HCT116 (cell line): ENCODE measurements at regions not wholly inside any gene's neighbourhood (a gene's known extent, or its start where the extent isn't known, plus 50 kb on each side); places are given as distances from the start of the nearest gene placed in this dataset.
"Not testable (repeated sequence)": the region's sequence is repeated elsewhere in the genome, so short reads cannot be mapped to it uniquely, and the experiment has no call there.

Experiments
- ATAC-seq: fragments of 200-7000 bp; cut with Tn5 transposase; 2 replicates; pipeline ENCODE4 v1.9.1; 2020; ENCODE audit warnings: mild to moderate bottlenecking, moderate library complexity
- BruUV-seq: library from RNA; stranded (reverse); fragments of 400-500 nt; replicated peaks from 2 replicates; lab custom pipeline; 2021; lab: Mats Ljungman, UMichigan
- CTCF ChIA-PET: fragments of 300-600 bp; sonication (Branson Sonifier 250); formaldehyde crosslinking; loops from one replicate; lab custom pipeline; 2021; ENCODE audit warnings: antibody characterized with exemption; lab: Charles Lee
- POLR2A ChIA-PET: fragments of 300-600, 350-600 bp; sonication (Branson Sonifier 250); formaldehyde crosslinking; loops from one replicate; lab custom pipeline; 2021; ENCODE audit warnings: antibody characterized with exemption; lab: Charles Lee
- RAD21 ChIA-PET, 2 experiments: fragments of 300-600 bp; sonication (Branson Sonifier 250); formaldehyde crosslinking; loops; one replicate each; lab custom pipeline; 2023; ENCODE audit warnings: low total read pairs in 2 of 2; ENCODE audit not compliant: uncharacterized antibody in 2 of 2, unreplicated experiment in 2 of 2, low non-redundant PET in 1 of 2; lab: Charles Lee
- DNase-seq: peaks from one replicate; pipeline ENCODE4 v3.0.0-alpha.2; 2010; ENCODE audit warnings: low read depth, low spot score
- H2AFZ ChIP-seq: fragments of 200-600 bp; shearing (Covaris generic), sonication (generic); 2 replicates; pipeline ENCODE4 v1.6.1; 2017; ENCODE audit warnings: low read depth, mixed run types, mixed read lengths, antibody characterized with exemption, low read length; ENCODE audit not compliant: poor library complexity, severe bottlenecking
- H3K27ac ChIP-seq: 2 replicates; pipeline ENCODE4 v1.5.1; 2012; ENCODE audit warnings: low read depth, low read length
- H3K27me3 ChIP-seq: fragments of 200-600 bp; sonication (generic); 2 replicates; pipeline ENCODE4 v1.6.1; 2016; ENCODE audit warnings: mixed run types, low read length, mixed read lengths; ENCODE audit not compliant: insufficient read depth
- H3K36me3 ChIP-seq, 2 experiments: fragments of 200-500 bp in 1 of 2; fragments of 200-600 bp in 1 of 2; sonication (Bioruptor generic) in 1 of 2; sonication (generic) in 1 of 2; 2 replicates each; pipeline versions ENCODE4 v1.5.1 to v1.6.1; 2014 to 2016; ENCODE audit warnings: low read length in 2 of 2, inconsistent platforms in 1 of 2, mixed read lengths in 1 of 2, mixed run types in 1 of 2; ENCODE audit not compliant: insufficient read depth in 2 of 2, control insufficient read depth in 1 of 2
- H3K4me1 ChIP-seq, 2 experiments: fragments of 200-600 bp in 1 of 2; sonication (generic) in 1 of 2; 2 replicates each; pipeline versions ENCODE4 v1.5.1 to v1.6.1; 2012 to 2017; ENCODE audit warnings: low read length in 2 of 2, inconsistent platforms in 1 of 2, mild to moderate bottlenecking in 1 of 2, mixed read lengths in 1 of 2, mixed run types in 1 of 2, moderate library complexity in 1 of 2; ENCODE audit not compliant: insufficient read depth in 2 of 2, control insufficient read depth in 1 of 2
- H3K4me2 ChIP-seq: fragments of 200-600 bp; sonication (generic); 2 replicates; pipeline ENCODE4 v1.6.1; 2017; ENCODE audit warnings: mixed run types, low read length, mixed read lengths
- H3K4me3 ChIP-seq, 2 experiments: fragments of 200-600 bp in 1 of 2; sonication (generic) in 1 of 2; replicated peaks in 1 of 2; 2 replicates each; pipeline ENCODE4 v1.5.1; 2011 to 2016; ENCODE audit warnings: low read length in 2 of 2, control low read depth in 1 of 2, low read depth in 1 of 2, mild to moderate bottlenecking in 1 of 2, mixed read lengths in 1 of 2, mixed run types in 1 of 2
- H3K79me2 ChIP-seq: fragments of 200-600 bp; sonication (generic); 2 replicates; pipeline ENCODE4 v1.6.1; 2017; ENCODE audit warnings: mild to moderate bottlenecking, mixed run types, low read length, moderate library complexity, mixed read lengths; ENCODE audit not compliant: insufficient read depth
- H3K9ac ChIP-seq: fragments of 200-600 bp; sonication (generic); 2 replicates; pipeline ENCODE4 v1.6.1; 2016; ENCODE audit warnings: low read length, mixed read lengths
- H3K9me2 ChIP-seq: fragments of 200-600 bp; sonication (generic), shearing (Covaris generic); 2 replicates; pipeline ENCODE4 v1.6.1; 2017; ENCODE audit warnings: mixed run types, mild to moderate bottlenecking, moderate library complexity; ENCODE audit not compliant: insufficient read depth
- H3K9me3 ChIP-seq, 2 experiments: fragments of 200-500 bp in 1 of 2; fragments of 200-600 bp in 1 of 2; sonication (Bioruptor generic) in 1 of 2; sonication (generic) in 1 of 2; 2 replicates each; pipeline ENCODE4 v1.6.1; 2014 to 2017; ENCODE audit warnings: low read length in 2 of 2, mixed read lengths in 2 of 2, inconsistent platforms in 1 of 2, low read depth in 1 of 2, mild to moderate bottlenecking in 1 of 2, mixed run types in 1 of 2, moderate library complexity in 1 of 2; ENCODE audit not compliant: control insufficient read depth in 1 of 2, insufficient read depth in 1 of 2
- H4K20me1 ChIP-seq: fragments of 200-600 bp; sonication (generic), shearing (Covaris generic); 2 replicates; pipeline ENCODE4 v1.6.1; 2017; ENCODE audit warnings: mixed run types, mild to moderate bottlenecking, moderate library complexity; ENCODE audit not compliant: insufficient read depth
- CBX3 ChIP-seq: IDR thresholded peaks from 2 replicates; pipeline ENCODE4 v1.6.1; 2012; ENCODE audit warnings: low read depth
- EGR1 ChIP-seq: IDR thresholded peaks from 2 replicates; pipeline ENCODE4 v1.6.1; 2012; ENCODE audit warnings: low read depth
- ELF1 ChIP-seq: IDR thresholded peaks from 2 replicates; pipeline ENCODE4 v1.6.1; 2012; ENCODE audit warnings: low read depth, borderline replicate concordance
- EZH2phosphoT487 ChIP-seq: fragments of 200-600 bp; IDR thresholded peaks from 2 replicates; pipeline ENCODE4 v1.6.1; 2018; ENCODE audit warnings: antibody characterized with exemption, borderline replicate concordance
- REST ChIP-seq: IDR thresholded peaks from 2 replicates; pipeline ENCODE4 v1.6.1; 2012; ENCODE audit warnings: low read depth
- SP1 ChIP-seq: IDR thresholded peaks from 2 replicates; pipeline ENCODE4 v1.6.1; 2012; ENCODE audit warnings: low read depth
- intact Hi-C: fragments of 100-400 bp; cut with micrococcal nuclease; formaldehyde crosslinking; loops from 2 replicates; pipeline ENCODE4 v1.10.0; 2022

DNA sequence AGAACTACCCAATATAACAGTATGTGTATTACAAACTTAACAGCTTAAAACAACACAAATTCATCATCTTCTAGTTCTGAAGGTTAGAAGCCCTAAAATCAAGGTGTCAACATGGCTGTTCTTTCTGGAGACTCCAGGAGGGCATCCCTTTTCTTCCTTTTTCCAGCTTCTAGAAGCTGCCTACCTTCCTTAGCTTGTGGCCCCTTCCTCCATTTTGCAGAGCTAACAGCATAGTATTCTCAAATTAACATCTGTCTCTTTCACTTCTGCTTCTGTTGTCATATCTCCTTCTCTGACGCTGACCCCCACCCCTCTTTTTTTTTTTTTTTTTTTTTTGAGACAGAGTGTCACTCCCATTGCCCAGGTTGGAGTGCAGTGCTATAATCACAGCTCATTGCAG lies 52.8 kb upstream of the AKIRIN2 start:
- H3K36me3 ChIP-seq, result no peaks in the 10 kb centered on the region
- no peak overlapping the region for H3K4me2 ChIP-seq
- ATAC-seq, result no peak
- H4K20me1 ChIP-seq, result no peaks in the 10 kb centered on the region
- POLR2A ChIA-PET, result no interaction called here
- H3K4me3 ChIP-seq, result no peak overlapping the region
- no peaks in the 10 kb centered on the region for H3K9me3 ChIP-seq
- H3K27ac ChIP-seq, result no peak overlapping the region
- H3K9ac ChIP-seq, result no peak overlapping the region
- CTCF ChIA-PET, result no interaction called here
- RAD21 ChIA-PET, result no interaction called here
- no peaks in the 10 kb centered on the region for H3K27me3 ChIP-seq
- intact Hi-C loops, result no loop called here
- no peak overlapping the region for H2AFZ ChIP-seq
- BruUV-seq, result no TSS peak
- no peaks in the 10 kb centered on the region for H3K4me1 ChIP-seq
- no peaks in the 10 kb centered on the region for H3K9me2 ChIP-seq
- H3K79me2 ChIP-seq, result no peaks in the 10 kb centered on the region
- DNase-seq, result no peak
- no peak for TF ChIP-seq CBX3

GRCh38 chr6:87753131-87753685 lies 51.2 kb upstream of the AKIRIN2 start:
- H3K36me3 ChIP-seq, result no peaks in the 10 kb centered on the region
- intact Hi-C loops, result no loop called here
- no peaks in the 10 kb centered on the region for H3K27me3 ChIP-seq
- ChIA-PET POLR2A (no interaction called here), CTCF (no interaction called here)
- DNase-seq, result no peak
- no peaks in the 10 kb centered on the region for H3K9me2 ChIP-seq
- H3K4me2 ChIP-seq, result no peak overlapping the region
- H3K4me1 ChIP-seq, result no peaks in the 10 kb centered on the region
- no peak for TF ChIP-seq EGR1
- TF ChIP-seq SP1, result no peak
- TF ChIP-seq CBX3, result no peak
- TF ChIP-seq EZH2phosphoT487, result no peak
- no peak for TF ChIP-seq ELF1
- TF ChIP-seq REST, result no peak
- TF ChIP-seq, all 23 proteins: peak for 0
- no TSS peak for BruUV-seq
- Histone ChIP-seq H3K4me3 (no peak overlapping the region), H3K79me2 (no peaks in the 10 kb centered on the region), H3K27ac (no peak overlapping the region), H2AFZ (no peak overlapping the region), H3K9ac (no peak overlapping the region), H3K9me3 (no peaks in the 10 kb centered on the region), H4K20me1 (no peaks in the 10 kb centered on the region)
- RAD21 ChIA-PET, result no interaction called here
- no peak for ATAC-seq

DNA sequence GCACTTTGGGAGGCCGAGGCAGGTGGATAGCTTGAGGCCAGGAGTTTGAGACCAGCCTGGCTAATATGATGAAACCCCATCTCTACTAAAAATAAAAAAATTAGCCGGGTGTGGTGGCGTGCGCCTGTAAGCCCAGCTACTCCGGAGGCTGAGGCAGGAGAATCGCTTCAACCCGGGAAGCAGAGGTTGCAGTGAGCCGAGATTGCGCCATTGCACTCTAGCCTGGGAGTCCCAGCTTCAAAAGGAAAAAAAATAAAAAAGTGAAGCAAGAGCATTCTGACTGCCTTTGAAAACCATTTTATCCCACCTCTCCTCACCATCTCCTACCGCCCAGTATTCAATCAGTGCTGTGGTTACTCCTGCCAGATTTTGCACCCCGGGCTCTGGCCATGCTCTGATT lies 50.5 kb upstream of the AKIRIN2 start:
- RAD21 ChIA-PET, H2AFZ ChIP-seq, H3K27me3 ChIP-seq, POLR2A ChIA-PET, H3K4me3 ChIP-seq, CTCF ChIA-PET, ATAC-seq, H3K4me1 ChIP-seq, intact Hi-C loops, DNase-seq, H3K9me2 ChIP-seq, H3K36me3 ChIP-seq, H3K79me2 ChIP-seq, H3K9me3 ChIP-seq, H3K27ac ChIP-seq, H4K20me1 ChIP-seq, H3K4me2 ChIP-seq, BruUV-seq, H3K9ac ChIP-seq: not testable (repeated sequence)
